ENCODE measurements at regions not wholly inside any gene's neighbourhood (a gene's known extent, or its start where the extent isn't known, plus 50 kb on each side); places are given as distances from the start of the nearest gene placed in this dataset.

DNA sequence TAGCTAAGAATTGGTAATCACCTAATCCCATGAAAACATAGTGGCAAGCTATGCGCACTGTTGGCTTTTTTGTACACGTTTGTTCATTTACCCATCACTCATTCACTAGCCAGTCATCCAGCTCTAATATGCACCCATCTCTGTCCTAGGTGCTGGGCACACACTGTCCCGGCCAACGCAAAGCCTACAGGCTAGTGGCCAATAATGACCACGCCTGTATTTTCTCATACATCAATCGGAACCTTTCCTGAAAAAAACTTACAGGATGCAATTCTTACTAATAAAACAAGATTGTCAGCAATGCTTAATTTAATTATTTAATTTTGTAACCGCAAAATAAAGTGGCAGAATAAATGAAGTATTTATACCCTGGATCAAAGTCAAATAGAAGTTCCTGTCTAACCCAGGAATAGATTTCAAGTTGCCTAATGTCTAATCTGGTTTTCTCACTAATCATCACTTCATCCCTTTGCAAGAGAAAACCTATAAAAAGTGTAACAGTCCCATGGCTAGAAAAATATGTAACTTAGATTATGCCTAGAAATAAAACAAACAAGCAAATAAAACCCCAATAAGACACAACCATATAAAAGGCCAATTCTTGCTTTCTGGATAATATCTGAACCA is 143.3 kb upstream of the BLID start:
- Histone ChIP-seq H3K27ac (no peak overlapping the region), H3K9me3 (ENCODE audit: low read depth) (no peaks in the 10 kb centered on the region), H3K79me2 (ENCODE audit: low read depth) (no peaks in the 10 kb centered on the region), H3K27me3 (no peaks in the 10 kb centered on the region), H3F3A (ENCODE audit: low read depth) (no peaks in the 10 kb centered on the region), H3K4me3 (no peak overlapping the region), H3K9ac (no peak overlapping the region), H2AFZ (replicated peaks) (no peak overlapping the region), H3K4me1 (no peaks in the 10 kb centered on the region), H4K20me1 (ENCODE audit: low read depth) (no peaks in the 10 kb centered on the region), H3K4me2 (no peak overlapping the region), H3K36me3 (no peaks in the 10 kb centered on the region)
- Mint-ChIP-seq H3K4me1 (peaks cover 8% of the 10 kb centered on the region), H3K4me3 (no peak overlapping the region), H3K36me3 (peaks cover 47% of the 10 kb centered on the region), H3K27me3 (ENCODE audit: insufficient read depth, low read depth) (peaks cover 5% of the 10 kb centered on the region), H3K9me3 (peaks cover 28% of the 10 kb centered on the region), H3K27ac (no peak overlapping the region)
- no peak for DNase-seq (ENCODE audit: low spot score)
- TF ChIP-seq EZH2phosphoT487 (IDR thresholded peaks at IDR 0.05) (no peak), EZH2 (IDR thresholded peaks at IDR 0.05) (no peak)
- TF ChIP-seq, protein P1, sequence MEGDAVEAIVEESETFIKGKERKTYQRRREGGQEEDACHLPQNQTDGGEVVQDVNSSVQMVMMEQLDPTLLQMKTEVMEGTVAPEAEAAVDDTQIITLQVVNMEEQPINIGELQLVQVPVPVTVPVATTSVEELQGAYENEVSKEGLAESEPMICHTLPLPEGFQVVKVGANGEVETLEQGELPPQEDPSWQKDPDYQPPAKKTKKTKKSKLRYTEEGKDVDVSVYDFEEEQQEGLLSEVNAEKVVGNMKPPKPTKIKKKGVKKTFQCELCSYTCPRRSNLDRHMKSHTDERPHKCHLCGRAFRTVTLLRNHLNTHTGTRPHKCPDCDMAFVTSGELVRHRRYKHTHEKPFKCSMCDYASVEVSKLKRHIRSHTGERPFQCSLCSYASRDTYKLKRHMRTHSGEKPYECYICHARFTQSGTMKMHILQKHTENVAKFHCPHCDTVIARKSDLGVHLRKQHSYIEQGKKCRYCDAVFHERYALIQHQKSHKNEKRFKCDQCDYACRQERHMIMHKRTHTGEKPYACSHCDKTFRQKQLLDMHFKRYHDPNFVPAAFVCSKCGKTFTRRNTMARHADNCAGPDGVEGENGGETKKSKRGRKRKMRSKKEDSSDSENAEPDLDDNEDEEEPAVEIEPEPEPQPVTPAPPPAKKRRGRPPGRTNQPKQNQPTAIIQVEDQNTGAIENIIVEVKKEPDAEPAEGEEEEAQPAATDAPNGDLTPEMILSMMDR (IDR thresholded peaks at IDR 0.05), result no peak

DNA sequence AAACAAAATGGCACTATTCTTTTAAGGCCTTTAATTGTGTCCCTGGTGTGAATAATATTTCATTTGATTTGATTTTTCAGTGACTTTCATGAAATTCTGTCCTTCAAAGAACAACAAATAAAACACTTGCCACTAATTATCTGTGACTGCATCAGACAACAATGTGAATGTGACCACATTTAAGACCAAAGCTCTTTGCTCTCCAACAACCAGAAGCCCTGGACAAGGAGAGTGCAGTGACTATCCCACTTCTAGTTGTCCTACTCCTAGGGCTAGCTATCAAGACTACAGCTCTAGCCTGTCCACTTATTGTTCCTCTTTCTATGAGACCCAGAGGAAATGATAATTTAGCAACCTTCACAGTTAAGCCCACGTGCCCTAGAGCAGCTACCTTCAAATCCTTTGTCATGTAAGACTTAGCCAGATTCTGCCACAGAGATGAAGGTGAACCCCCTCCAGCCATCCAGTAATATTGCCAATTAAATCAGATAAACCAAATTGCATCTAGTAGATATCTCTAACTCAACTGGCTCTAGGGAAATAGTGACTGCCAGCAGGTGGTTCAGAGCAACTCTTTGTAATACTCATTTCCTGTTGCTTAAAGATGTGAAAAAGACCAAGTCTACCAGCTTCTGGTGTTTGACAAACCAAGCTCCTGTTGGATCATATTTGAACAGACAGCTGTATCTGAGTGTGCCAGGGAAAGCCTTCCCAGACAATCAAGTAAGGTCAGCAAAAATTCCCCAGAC is 142.6 kb upstream of the BLID start:
- H3K4me1 ChIP-seq, result peaks cover 4% of the 10 kb centered on the region
- Mint-ChIP-seq H3K4me3 (no peak overlapping the region), H3K27ac (no peak overlapping the region), H3K4me1 (peaks cover 15% of the 10 kb centered on the region), H3K27me3 (ENCODE audit: insufficient read depth, low read depth) (peaks cover 5% of the 10 kb centered on the region), H3K9me3 (peaks cover 23% of the 10 kb centered on the region), H3K36me3 (peaks cover 44% of the 10 kb centered on the region)
- no peak overlapping the region for H3K4me2 ChIP-seq
- no peaks in the 10 kb centered on the region for H4K20me1 ChIP-seq (ENCODE audit: low read depth)
- no peak for TF ChIP-seq EZH2phosphoT487 (IDR thresholded peaks at IDR 0.05)
- TF ChIP-seq EZH2 (IDR thresholded peaks at IDR 0.05), result no peak
- TF ChIP-seq, protein P1 (IDR thresholded peaks at IDR 0.05), result no peak
- no peaks in the 10 kb centered on the region for H3K27me3 ChIP-seq
- no peak for DNase-seq (ENCODE audit: low spot score)
- no peak overlapping the region for H2AFZ ChIP-seq (replicated peaks)
- no peaks in the 10 kb centered on the region for H3K79me2 ChIP-seq (ENCODE audit: low read depth)
- no peak overlapping the region for H3K27ac ChIP-seq
- H3K9ac ChIP-seq, result no peak overlapping the region
- H3K4me3 ChIP-seq, result no peak overlapping the region
- no peaks in the 10 kb centered on the region for H3F3A ChIP-seq (ENCODE audit: low read depth)
- no peaks in the 10 kb centered on the region for H3K36me3 ChIP-seq
- no peaks in the 10 kb centered on the region for H3K9me3 ChIP-seq (ENCODE audit: low read depth)

DNA sequence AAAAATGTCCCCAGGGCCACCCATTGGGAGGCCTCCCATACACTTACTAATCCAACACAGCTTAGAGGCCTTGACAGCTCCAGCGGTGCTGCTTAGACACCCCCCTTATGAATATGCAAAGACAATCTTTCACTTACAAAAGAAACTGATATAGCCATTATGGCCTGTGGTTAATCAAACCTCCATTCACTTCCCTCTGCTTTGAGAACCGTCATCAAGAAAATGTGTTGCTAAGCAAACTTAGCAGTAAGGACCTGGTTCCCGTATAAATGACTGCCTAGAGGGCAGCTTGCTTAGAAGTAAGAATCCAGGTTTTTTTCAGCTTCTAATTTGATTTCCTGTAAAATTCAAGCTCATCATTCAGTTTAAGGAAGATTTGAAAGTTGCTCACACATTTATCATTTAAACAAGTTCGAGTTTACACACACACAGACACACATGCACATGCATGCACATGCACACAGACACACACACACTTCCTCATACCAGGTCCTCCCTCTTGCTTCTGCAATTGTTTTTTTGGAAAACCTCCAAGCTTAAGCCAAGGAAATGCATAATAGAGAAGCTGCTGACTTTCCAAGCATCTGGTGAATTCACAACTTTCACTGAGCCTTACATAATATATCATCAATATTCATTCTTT is 137.7 kb upstream of the BLID start:
- H3F3A ChIP-seq (ENCODE audit: low read depth), result no peaks in the 10 kb centered on the region
- H4K20me1 ChIP-seq (ENCODE audit: low read depth), result no peaks in the 10 kb centered on the region
- H3K4me3 ChIP-seq, result no peak overlapping the region
- H2AFZ ChIP-seq (replicated peaks), result no peak overlapping the region
- H3K36me3 ChIP-seq, result no peaks in the 10 kb centered on the region
- no peaks in the 10 kb centered on the region for H3K27me3 ChIP-seq
- H3K9me3 Mint-ChIP-seq, result peaks cover 16% of the 10 kb centered on the region
- no peaks in the 10 kb centered on the region for H3K79me2 ChIP-seq (ENCODE audit: low read depth)
- peak overlapping the region; percentile 30 for H3K4me3 Mint-ChIP-seq
- no peak overlapping the region for H3K27ac ChIP-seq
- peak; percentile 38 for DNase-seq (ENCODE audit: low spot score)
- peak overlapping the region; percentile 92 for H3K27ac Mint-ChIP-seq
- H3K9ac ChIP-seq, result no peak overlapping the region
- H3K4me2 ChIP-seq, result no peak overlapping the region
- H3K9me3 ChIP-seq (ENCODE audit: low read depth), result no peaks in the 10 kb centered on the region
- peaks cover 22% of the 10 kb centered on the region for H3K4me1 ChIP-seq
- H3K36me3 Mint-ChIP-seq, result peaks cover 32% of the 10 kb centered on the region
- H3K4me1 Mint-ChIP-seq, result peaks cover 39% of the 10 kb centered on the region
- TF ChIP-seq EZH2 (IDR thresholded peaks at IDR 0.05) (no peak), EZH2phosphoT487 (IDR thresholded peaks at IDR 0.05) (no peak)
- TF ChIP-seq, protein P1 (IDR thresholded peaks at IDR 0.05), result no peak
- peaks cover 5% of the 10 kb centered on the region for H3K27me3 Mint-ChIP-seq (ENCODE audit: insufficient read depth, low read depth)
